ENCODE measurements at regions not wholly inside any gene's neighbourhood (a gene's known extent, or its start where the extent isn't known, plus 50 kb on each side); places are given as distances from the start of the nearest gene placed in this dataset.

GRCh38 chr2:236744281-236744705 lies 174.7 kb downstream of the ACKR3 start:
- TF ChIP-seq ZNF274 (IDR thresholded peaks at IDR 0.05; ENCODE audit: low read depth, low read length) (no peak), YY1 (IDR thresholded peaks at IDR 0.05; ENCODE audit: insufficient read depth, insufficient read length) (no peak)

All from NT2/D1 (cell line).